Calu3 (cell line): ENCODE measurements at regions not wholly inside any gene's neighbourhood (a gene's known extent, or its start where the extent isn't known, plus 50 kb on each side); places are given as distances from the start of the nearest gene placed in this dataset.

Source experiments
- BruUV-seq: library from RNA; stranded (reverse); fragments of 400-500 nt; replicated peaks from 2 replicates; lab custom pipeline; 2021; lab: Mats Ljungman, UMichigan
- CTCF ChIA-PET: fragments of 300-600 bp; sonication (Branson Sonifier 250); formaldehyde crosslinking; loops from one replicate; lab custom pipeline; 2022; ENCODE audit warnings: antibody characterized with exemption; lab: Charles Lee
- DNase-seq: peaks from one replicate; pipeline ENCODE4 v3.0.0; 2022
- H3K27ac Mint-ChIP-seq: one replicate; pipeline ENCODE4 v1.8.0; 2022; ENCODE audit warnings: mixed read lengths; ENCODE audit not compliant: unreplicated experiment
- H3K27me3 Mint-ChIP-seq: one replicate; pipeline ENCODE4 v1.8.0; 2022; ENCODE audit warnings: mixed read lengths; ENCODE audit not compliant: unreplicated experiment
- H3K36me3 Mint-ChIP-seq: one replicate; pipeline ENCODE4 v1.8.0; 2022; ENCODE audit warnings: mild to moderate bottlenecking, moderate library complexity, mixed read lengths; ENCODE audit not compliant: insufficient read depth, unreplicated experiment
- H3K4me1 Mint-ChIP-seq: one replicate; pipeline ENCODE4 v1.8.0; 2022; ENCODE audit warnings: mild to moderate bottlenecking, low read depth, mixed read lengths; ENCODE audit not compliant: unreplicated experiment
- H3K4me3 Mint-ChIP-seq: one replicate; pipeline ENCODE4 v1.8.0; 2022; ENCODE audit warnings: mild to moderate bottlenecking, low read depth, moderate library complexity, mixed read lengths; ENCODE audit not compliant: unreplicated experiment
- H3K9me3 Mint-ChIP-seq: one replicate; pipeline ENCODE4 v1.8.0; 2022; ENCODE audit warnings: low read depth, mixed read lengths; ENCODE audit not compliant: unreplicated experiment
- intact Hi-C: fragments of 100-400 bp; cut with micrococcal nuclease; formaldehyde crosslinking; loops from one replicate; pipeline ENCODE4 v1.10.0; 2022; ENCODE audit not compliant: unreplicated experiment
- TF ChIP-seq, protein P1 (sequence below): fragments of 200-600 bp; IDR thresholded peaks from one replicate; pipeline ENCODE4 v1.8.0; 2022; ENCODE audit warnings: antibody characterized with exemption; ENCODE audit not compliant: unreplicated experiment

DNA sequence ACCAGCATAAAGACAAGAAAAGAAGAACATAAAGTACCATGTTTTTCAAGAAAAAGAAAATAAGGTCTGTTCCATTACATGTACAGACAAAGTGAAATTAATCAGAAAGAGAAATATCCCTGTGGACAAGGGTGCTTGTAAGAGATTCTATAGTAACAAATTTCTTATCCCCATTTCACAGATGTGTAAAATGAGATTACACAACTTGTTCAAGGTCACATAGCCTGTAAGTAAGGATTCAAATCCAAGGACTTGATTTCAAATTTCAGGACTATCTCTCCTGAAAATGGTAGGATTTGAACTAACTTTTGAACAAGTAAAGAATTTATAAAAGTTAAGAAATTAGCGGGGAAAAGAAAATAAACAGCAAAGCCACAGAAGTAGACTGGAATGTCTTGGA lies 248.2 kb upstream of the SLC39A10 start:
- CTCF ChIA-PET, result no interaction called here
- no peaks in the 10 kb centered on the region for H3K27me3 Mint-ChIP-seq
- intact Hi-C loops, result no loop called here
- no peaks in the 10 kb centered on the region for H3K36me3 Mint-ChIP-seq
- no peak overlapping the region for H3K4me3 Mint-ChIP-seq
- no peaks in the 10 kb centered on the region for H3K9me3 Mint-ChIP-seq
- DNase-seq, result no peak
- H3K4me1 Mint-ChIP-seq, result no peaks in the 10 kb centered on the region
- TF ChIP-seq, protein P1, sequence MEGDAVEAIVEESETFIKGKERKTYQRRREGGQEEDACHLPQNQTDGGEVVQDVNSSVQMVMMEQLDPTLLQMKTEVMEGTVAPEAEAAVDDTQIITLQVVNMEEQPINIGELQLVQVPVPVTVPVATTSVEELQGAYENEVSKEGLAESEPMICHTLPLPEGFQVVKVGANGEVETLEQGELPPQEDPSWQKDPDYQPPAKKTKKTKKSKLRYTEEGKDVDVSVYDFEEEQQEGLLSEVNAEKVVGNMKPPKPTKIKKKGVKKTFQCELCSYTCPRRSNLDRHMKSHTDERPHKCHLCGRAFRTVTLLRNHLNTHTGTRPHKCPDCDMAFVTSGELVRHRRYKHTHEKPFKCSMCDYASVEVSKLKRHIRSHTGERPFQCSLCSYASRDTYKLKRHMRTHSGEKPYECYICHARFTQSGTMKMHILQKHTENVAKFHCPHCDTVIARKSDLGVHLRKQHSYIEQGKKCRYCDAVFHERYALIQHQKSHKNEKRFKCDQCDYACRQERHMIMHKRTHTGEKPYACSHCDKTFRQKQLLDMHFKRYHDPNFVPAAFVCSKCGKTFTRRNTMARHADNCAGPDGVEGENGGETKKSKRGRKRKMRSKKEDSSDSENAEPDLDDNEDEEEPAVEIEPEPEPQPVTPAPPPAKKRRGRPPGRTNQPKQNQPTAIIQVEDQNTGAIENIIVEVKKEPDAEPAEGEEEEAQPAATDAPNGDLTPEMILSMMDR, result no peak
- H3K27ac Mint-ChIP-seq, result no peak overlapping the region
- BruUV-seq, result no TSS peak

GRCh38 chr2:195408196-195408595 lies 248.8 kb upstream of the SLC39A10 start:
- Mint-ChIP-seq H3K36me3 (no peaks in the 10 kb centered on the region), H3K27me3 (no peaks in the 10 kb centered on the region), H3K9me3 (no peaks in the 10 kb centered on the region), H3K4me1 (no peaks in the 10 kb centered on the region), H3K27ac (no peak overlapping the region), H3K4me3 (no peak overlapping the region)
- TF ChIP-seq, protein P1, result no peak
- CTCF ChIA-PET, result no interaction called here
- intact Hi-C loops, result no loop called here
- BruUV-seq, result no TSS peak
- DNase-seq, result no peak

DNA sequence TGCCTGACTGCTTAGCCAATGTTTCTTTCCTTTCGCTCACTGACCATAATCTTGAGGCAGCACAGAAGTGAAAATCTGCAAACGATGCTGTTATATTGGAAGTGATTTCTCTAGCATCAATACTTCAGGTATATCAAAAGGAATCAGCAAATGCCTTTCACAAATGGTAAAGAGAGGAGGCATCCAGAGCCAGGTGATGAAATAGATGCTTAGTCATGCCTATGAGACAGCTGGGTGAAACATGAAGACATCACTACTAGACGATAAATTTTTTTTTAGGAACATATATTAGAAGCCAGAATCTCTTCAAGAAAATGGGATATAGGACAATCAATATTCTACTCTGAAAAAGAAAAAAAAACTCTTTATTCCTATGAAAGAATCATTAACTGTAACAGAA lies 249.2 kb upstream of the SLC39A10 start:
- intact Hi-C loops, result no loop called here
- no TSS peak for BruUV-seq
- no peaks in the 10 kb centered on the region for H3K27me3 Mint-ChIP-seq
- no peaks in the 10 kb centered on the region for H3K36me3 Mint-ChIP-seq
- TF ChIP-seq, protein P1, result no peak
- CTCF ChIA-PET, result no interaction called here
- H3K9me3 Mint-ChIP-seq, result no peaks in the 10 kb centered on the region
- no peak for DNase-seq
- H3K27ac Mint-ChIP-seq, result no peak overlapping the region
- no peak overlapping the region for H3K4me3 Mint-ChIP-seq
- no peaks in the 10 kb centered on the region for H3K4me1 Mint-ChIP-seq

GRCh38 chr2:195406886-195407603 lies 250.0 kb upstream of the SLC39A10 start:
- Mint-ChIP-seq H3K9me3 (no peaks in the 10 kb centered on the region), H3K36me3 (no peaks in the 10 kb centered on the region), H3K27ac (no peak overlapping the region), H3K4me3 (no peak overlapping the region), H3K4me1 (no peaks in the 10 kb centered on the region), H3K27me3 (no peaks in the 10 kb centered on the region)
- no TSS peak for BruUV-seq
- intact Hi-C loops, result no loop called here
- CTCF ChIA-PET, result no interaction called here
- TF ChIP-seq, protein P1, result no peak
- no peak for DNase-seq
